OCI-LY1 (cell line): ENCODE measurements at regions not wholly inside any gene's neighbourhood (a gene's known extent, or its start where the extent isn't known, plus 50 kb on each side); places are given as distances from the start of the nearest gene placed in this dataset.

Experiments
- H2AFZ ChIP-seq: fragments of 200-600 bp; sonication (generic), shearing (Covaris generic); 2 replicates; pipeline ENCODE4 v1.6.0; 2014; ENCODE audit warnings: antibody characterized with exemption, mild to moderate bottlenecking, low read length
- H3F3A ChIP-seq: fragments of 200-600 bp; sonication (generic), shearing (Covaris generic); 2 replicates; pipeline ENCODE4 v1.6.0; 2014; ENCODE audit warnings: mild to moderate bottlenecking, antibody characterized with exemption, low read length, moderate library complexity; ENCODE audit not compliant: insufficient read depth
- H3K27ac ChIP-seq: fragments of 200-600 bp; sonication (generic); 2 replicates; pipeline ENCODE4 v1.5.1; 2014; ENCODE audit warnings: low read length, mixed run types, mild to moderate bottlenecking, low read depth; ENCODE audit not compliant: poor library complexity, severe bottlenecking
- H3K27me3 ChIP-seq: fragments of 200-600 bp; sonication (generic); 2 replicates; pipeline ENCODE4 v1.6.0; 2014; ENCODE audit warnings: antibody characterized with exemption, mild to moderate bottlenecking, low read length, moderate library complexity; ENCODE audit not compliant: insufficient read depth
- H3K36me3 ChIP-seq: fragments of 200-600 bp; sonication (generic); 2 replicates; pipeline ENCODE4 v1.6.1; 2014; ENCODE audit warnings: mild to moderate bottlenecking, antibody characterized with exemption, low read length, moderate library complexity, mixed read lengths; ENCODE audit not compliant: insufficient read depth
- H3K4me1 ChIP-seq: fragments of 200-600 bp; sonication (generic); 2 replicates; pipeline ENCODE4 v1.5.1; 2014; ENCODE audit warnings: mild to moderate bottlenecking, low read length, moderate library complexity; ENCODE audit not compliant: insufficient read depth, severe bottlenecking
- H3K4me2 ChIP-seq: fragments of 200-600 bp; sonication (generic), shearing (Covaris generic); 2 replicates; pipeline ENCODE4 v1.6.1; 2014; ENCODE audit warnings: low read length
- H3K4me3 ChIP-seq: fragments of 200-600 bp; sonication (generic); 2 replicates; pipeline ENCODE4 v1.5.1; 2014; ENCODE audit warnings: low read length, low read depth, mild to moderate bottlenecking, mixed read lengths; ENCODE audit not compliant: poor library complexity, severe bottlenecking
- H3K79me2 ChIP-seq: fragments of 200-600 bp; shearing (Covaris generic); 2 replicates; pipeline ENCODE4 v1.6.1; 2016; ENCODE audit warnings: mixed run types, low read length, mixed read lengths; ENCODE audit not compliant: insufficient read depth
- H3K9ac ChIP-seq: fragments of 200-600 bp; sonication (generic), shearing (Covaris generic); 2 replicates; pipeline ENCODE4 v1.6.1; 2014; ENCODE audit warnings: mild to moderate bottlenecking, low read length, mixed read lengths
- H3K9me2 ChIP-seq: fragments of 200-600 bp; sonication (generic), shearing (Covaris generic); 2 replicates; pipeline ENCODE4 v1.6.1; 2014; ENCODE audit warnings: low read depth, mild to moderate bottlenecking, low read length, mixed read lengths
- H3K9me3 ChIP-seq: fragments of 200-600 bp; shearing (Covaris generic); 2 replicates; pipeline ENCODE4 v1.6.1; 2014; ENCODE audit warnings: low read length, mixed read lengths
- H4K20me1 ChIP-seq: fragments of 200-600 bp; sonication (generic), shearing (Covaris generic); 2 replicates; pipeline ENCODE4 v1.6.0; 2016; ENCODE audit warnings: mild to moderate bottlenecking, low read length; ENCODE audit not compliant: insufficient read depth
- EZH2 ChIP-seq: fragments of 200-600 bp; sonication (generic), shearing (Covaris generic); IDR thresholded peaks from 2 replicates; pipeline ENCODE4 v1.8.0; 2017; ENCODE audit warnings: borderline replicate concordance, mixed run types, mild to moderate bottlenecking, antibody characterized with exemption, low read length, moderate library complexity, mixed read lengths
- TF ChIP-seq, protein P1 (sequence below): fragments of 200-600 bp; sonication (generic), shearing (Covaris generic); IDR thresholded peaks from 2 replicates; pipeline ENCODE4 v1.5.1; 2017; ENCODE audit warnings: mild to moderate bottlenecking, antibody characterized with exemption, low read length, moderate library complexity, mixed read lengths

- Histone ChIP-seq H2AFZ (no peak overlapping the region), H3K79me2 (no peaks in the 10 kb centered on the region), H4K20me1 (no peaks in the 10 kb centered on the region), H3K9me2 (no peaks in the 10 kb centered on the region), H3K4me3 (no peak overlapping the region), H3F3A (no peaks in the 10 kb centered on the region), H3K36me3 (no peaks in the 10 kb centered on the region), H3K27ac (no peak overlapping the region), H3K4me1 (no peaks in the 10 kb centered on the region), H3K9ac (no peak overlapping the region), H3K9me3 (no peaks in the 10 kb centered on the region), H3K4me2 (no peak overlapping the region), H3K27me3 (no peaks in the 10 kb centered on the region)
- TF ChIP-seq, protein P1, sequence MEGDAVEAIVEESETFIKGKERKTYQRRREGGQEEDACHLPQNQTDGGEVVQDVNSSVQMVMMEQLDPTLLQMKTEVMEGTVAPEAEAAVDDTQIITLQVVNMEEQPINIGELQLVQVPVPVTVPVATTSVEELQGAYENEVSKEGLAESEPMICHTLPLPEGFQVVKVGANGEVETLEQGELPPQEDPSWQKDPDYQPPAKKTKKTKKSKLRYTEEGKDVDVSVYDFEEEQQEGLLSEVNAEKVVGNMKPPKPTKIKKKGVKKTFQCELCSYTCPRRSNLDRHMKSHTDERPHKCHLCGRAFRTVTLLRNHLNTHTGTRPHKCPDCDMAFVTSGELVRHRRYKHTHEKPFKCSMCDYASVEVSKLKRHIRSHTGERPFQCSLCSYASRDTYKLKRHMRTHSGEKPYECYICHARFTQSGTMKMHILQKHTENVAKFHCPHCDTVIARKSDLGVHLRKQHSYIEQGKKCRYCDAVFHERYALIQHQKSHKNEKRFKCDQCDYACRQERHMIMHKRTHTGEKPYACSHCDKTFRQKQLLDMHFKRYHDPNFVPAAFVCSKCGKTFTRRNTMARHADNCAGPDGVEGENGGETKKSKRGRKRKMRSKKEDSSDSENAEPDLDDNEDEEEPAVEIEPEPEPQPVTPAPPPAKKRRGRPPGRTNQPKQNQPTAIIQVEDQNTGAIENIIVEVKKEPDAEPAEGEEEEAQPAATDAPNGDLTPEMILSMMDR = no peak
- TF ChIP-seq EZH2 = no peak
Measured at GRCh38 chr10:43844221-43844620, 195.5 kb upstream of the ZNF32 start.

- no peaks in the 10 kb centered on the region for H3K27me3 ChIP-seq
- H3K9me3 ChIP-seq = no peaks in the 10 kb centered on the region
- no peaks in the 10 kb centered on the region for H3K79me2 ChIP-seq
- H3K4me2 ChIP-seq = no peak overlapping the region
- H3K4me1 ChIP-seq = no peaks in the 10 kb centered on the region
- no peak overlapping the region for H2AFZ ChIP-seq
- H3K9ac ChIP-seq = no peak overlapping the region
- H3F3A ChIP-seq = no peaks in the 10 kb centered on the region
- TF ChIP-seq EZH2 = no peak
- TF ChIP-seq, protein P1 = no peak
- no peaks in the 10 kb centered on the region for H4K20me1 ChIP-seq
- H3K9me2 ChIP-seq = no peaks in the 10 kb centered on the region
- H3K36me3 ChIP-seq = no peaks in the 10 kb centered on the region
- no peak overlapping the region for H3K4me3 ChIP-seq
- H3K27ac ChIP-seq = no peak overlapping the region
Measured at GRCh38 chr10:43843321-43844101, 194.8 kb upstream of the ZNF32 start.

GRCh38 chr10:43842496-43842895 is 193.8 kb upstream of the ZNF32 start:
- Histone ChIP-seq H3K36me3 (no peaks in the 10 kb centered on the region), H3F3A (no peaks in the 10 kb centered on the region), H3K27ac (no peak overlapping the region), H3K79me2 (no peaks in the 10 kb centered on the region), H3K4me1 (no peaks in the 10 kb centered on the region), H3K9me2 (no peaks in the 10 kb centered on the region), H3K9me3 (no peaks in the 10 kb centered on the region), H3K9ac (no peak overlapping the region), H4K20me1 (no peaks in the 10 kb centered on the region), H3K4me3 (no peak overlapping the region), H3K27me3 (no peaks in the 10 kb centered on the region), H2AFZ (no peak overlapping the region), H3K4me2 (no peak overlapping the region)
- TF ChIP-seq EZH2 = no peak
- TF ChIP-seq, protein P1 = no peak
